ENCODE measurements at regions not wholly inside any gene's neighbourhood (a gene's known extent, or its start where the extent isn't known, plus 50 kb on each side); places are given as distances from the start of the nearest gene placed in this dataset.

DNA sequence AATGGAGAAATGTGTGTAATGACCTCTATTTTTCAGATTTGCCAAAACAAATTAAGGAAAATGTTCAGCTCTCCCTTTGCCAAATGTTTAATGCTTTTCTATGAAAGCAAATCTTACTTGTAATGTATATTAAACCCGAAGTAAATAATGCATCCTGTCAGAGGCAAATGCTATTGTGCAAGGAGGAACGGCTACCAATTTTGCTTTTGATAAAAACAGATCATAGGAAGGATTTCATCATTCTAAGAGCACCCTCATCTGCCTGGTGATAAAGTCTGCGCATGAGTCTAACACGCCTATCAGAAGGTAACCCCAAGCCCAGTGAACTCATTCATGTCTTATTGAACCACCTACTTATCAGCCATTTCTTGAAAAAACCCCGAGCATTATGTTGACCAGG, 412.4 kb upstream of the MKI67 start:
- DNase-seq (ENCODE audit: low read depth, low spot score), result no peak
- in situ Hi-C loops (cut with HindIII; ENCODE audit: low pct_unique_long_range_greater_than_20kb, low sequenced_read_pairs), result no loop called here

DNA sequence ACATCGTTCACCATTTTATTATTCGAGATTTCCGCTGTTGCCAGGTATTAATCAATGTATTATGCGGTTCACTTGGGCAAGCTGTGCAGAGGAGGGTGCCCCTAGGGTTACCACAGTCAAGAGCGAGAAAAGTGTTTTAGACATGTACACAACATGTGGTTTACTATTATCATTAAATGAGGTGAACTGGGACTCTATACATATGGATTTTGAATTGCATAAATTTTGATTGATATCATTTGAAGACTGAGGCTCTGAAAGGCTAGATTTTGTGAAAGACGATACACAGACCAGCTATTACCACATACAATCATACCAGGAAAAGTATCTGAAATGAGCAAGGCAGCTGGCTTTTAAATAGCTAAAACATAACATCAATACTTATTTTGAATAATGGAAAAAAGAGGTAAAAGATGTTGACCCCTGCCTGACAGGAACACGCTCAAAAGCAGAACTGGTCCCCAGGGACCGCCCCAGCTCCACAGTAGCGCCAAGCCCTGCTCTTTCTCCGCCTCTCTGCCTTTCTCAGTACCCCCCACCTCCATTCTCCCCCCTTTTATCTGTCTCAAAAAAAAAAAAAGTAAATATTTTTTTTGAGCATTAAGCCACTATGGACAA, 413.4 kb upstream of the MKI67 start:
- DNase-seq (ENCODE audit: low read depth, low spot score), result no peak
- in situ Hi-C loops (cut with HindIII; ENCODE audit: low pct_unique_long_range_greater_than_20kb, low sequenced_read_pairs), result no loop called here

DNA sequence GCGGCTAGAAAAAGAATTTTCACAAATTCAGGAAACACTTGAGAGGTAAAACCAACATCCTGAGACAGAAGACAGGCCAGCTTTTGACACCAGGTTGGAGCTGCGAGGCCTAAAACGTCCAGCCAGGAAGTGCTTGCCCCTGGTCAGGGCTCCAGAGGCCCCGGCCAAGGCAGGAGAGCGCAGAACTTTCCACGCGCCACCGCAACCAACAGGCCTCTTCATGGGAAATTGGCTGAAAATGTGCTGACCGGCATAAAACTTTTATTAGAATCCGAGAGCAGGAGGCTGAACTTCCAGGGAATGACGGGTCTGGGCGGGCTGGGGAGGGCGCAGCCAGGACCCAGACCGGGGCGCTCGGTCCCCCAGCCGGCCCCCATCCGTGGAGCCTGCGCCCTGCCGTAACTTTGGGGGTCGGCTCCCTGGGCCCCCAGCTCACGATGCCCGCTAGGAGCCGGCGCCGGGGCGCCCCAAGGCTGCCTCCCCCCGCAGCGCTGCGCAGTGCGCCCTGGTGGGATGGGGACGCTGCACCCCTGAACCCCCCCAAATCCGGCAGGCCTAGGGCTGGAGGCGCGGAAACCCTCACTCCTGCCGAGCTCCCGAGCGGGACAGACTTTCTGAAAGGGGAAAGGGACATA, 414.0 kb upstream of the MKI67 start:
- DNase-seq (ENCODE audit: low read depth, low spot score), result no peak
- in situ Hi-C loops (cut with HindIII; ENCODE audit: low pct_unique_long_range_greater_than_20kb, low sequenced_read_pairs), result no loop called here

DNA sequence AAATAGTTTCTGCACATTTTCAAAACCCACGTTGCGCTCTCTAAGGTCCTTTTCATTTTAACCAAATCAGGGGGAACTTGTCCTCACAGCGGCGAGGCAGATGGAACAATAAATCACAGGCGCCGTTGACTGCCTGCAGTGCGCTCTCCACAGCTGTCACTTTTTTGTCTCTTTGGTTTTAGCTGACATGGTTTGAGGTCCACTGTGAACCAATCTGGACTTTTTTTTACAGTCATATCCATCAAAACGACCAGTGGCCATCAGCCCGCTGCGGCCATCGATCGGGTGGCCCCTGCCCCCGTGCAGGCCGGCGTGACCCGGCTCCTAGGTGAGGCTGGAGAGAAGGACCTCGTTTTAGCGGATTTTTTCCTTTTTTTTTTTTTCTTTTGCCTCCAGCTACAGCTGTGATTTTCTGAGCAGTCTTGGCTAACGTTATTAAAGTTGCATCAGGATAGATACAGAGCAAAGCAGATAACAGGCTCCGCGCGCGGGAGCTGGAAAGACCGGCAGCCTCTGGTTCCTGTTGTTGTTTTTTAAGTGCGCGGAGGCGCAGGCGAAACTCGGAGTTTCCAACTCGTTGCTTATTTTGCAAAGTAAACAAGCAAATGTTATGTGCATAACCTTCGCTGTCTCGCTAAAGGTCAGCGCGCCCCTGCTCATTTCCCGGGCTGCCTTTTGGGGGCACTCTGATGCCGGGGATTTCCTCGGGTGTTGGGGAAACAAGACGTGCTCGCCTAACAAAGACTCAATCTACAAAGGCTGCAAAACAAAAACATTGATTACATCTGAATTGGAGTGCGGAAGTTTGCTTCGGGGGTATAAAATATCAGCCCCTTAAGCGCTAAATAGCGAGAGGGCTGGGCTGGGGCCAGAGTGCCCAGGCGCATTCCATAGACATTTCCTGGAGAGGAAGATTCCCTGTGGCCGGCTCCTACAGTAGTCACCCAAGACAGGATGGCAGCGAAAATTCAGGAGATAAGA, 414.8 kb upstream of the MKI67 start:
- DNase-seq (ENCODE audit: low read depth, low spot score), result peak; percentile 2

DNA sequence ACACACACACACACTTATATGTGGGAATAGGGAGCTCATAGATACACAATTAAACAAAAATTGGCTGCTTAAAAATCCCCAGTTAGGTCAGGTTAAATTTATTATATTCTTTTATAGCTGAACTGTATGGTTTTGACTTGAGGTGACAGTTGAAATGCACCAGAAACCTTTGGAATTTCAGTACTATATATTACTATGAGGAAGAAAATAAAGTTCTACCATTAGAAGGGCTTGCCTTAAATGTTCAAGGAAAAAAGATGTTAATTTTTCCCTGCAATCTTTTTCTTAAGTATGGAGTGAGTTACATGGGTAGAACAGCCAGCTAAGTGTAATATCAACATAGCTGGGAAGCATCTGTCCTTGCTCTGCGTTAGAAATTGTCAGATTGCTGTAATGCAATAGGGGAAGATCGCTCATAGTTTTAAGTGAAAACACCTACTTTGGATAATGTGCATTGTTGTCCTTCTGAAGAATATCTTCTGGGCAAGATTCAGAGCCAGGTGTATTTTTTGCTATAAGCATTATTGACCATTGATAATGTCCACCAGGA, 415.8 kb upstream of the MKI67 start:
- no peak for DNase-seq (ENCODE audit: low read depth, low spot score)
- in situ Hi-C loops (cut with HindIII; ENCODE audit: low pct_unique_long_range_greater_than_20kb, low sequenced_read_pairs), result no loop called here

More for the DNA sequence above, 414.8 kb upstream of the MKI67 start:
- in situ Hi-C loops (cut with HindIII; ENCODE audit: low pct_unique_long_range_greater_than_20kb, low sequenced_read_pairs), result no loop called here

DNA sequence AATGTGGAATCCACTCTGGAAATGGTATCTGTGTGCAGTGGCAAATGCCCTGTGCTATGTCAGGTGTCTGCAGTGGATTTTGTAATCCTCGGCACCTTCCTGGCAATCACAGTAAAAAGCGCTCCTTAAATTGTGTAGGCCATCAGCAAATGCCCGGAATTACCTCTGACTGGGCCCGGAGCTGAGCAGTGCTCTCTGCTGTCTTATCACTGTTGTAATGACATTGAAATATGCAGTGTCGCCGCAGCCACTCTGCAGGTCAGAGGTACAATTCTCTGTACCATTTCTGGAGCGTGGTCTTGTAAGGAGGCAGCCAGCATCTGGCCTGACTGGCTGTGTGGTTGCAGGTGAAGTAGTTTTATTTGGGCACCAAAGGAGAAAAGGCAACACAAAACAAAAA, 416.4 kb upstream of the MKI67 start:
- DNase-seq (ENCODE audit: low read depth, low spot score), result no peak
- in situ Hi-C loops (cut with HindIII; ENCODE audit: low pct_unique_long_range_greater_than_20kb, low sequenced_read_pairs), result no loop called here

DNA sequence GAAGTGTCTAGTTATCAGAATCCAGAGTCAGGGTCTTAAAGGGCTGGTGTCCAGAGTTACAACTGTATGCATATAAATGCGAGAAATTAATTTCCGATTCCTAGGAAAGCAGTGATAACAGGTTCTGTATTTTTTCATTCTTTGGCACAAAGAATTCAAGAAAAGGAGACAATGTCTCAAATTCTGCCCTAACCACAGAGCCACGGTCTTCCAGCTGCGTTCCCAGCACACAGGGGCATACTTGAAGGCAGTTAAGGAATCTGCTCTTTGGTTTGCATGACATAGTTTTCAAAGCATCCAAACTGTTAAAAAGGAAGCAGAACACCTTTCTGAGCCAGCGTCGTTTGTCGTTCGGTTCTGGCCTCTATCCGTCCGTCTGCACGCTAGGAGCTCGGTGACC, 416.9 kb upstream of the MKI67 start:
- no peak for DNase-seq (ENCODE audit: low read depth, low spot score)
- in situ Hi-C loops (cut with HindIII; ENCODE audit: low pct_unique_long_range_greater_than_20kb, low sequenced_read_pairs), result no loop called here

DNA sequence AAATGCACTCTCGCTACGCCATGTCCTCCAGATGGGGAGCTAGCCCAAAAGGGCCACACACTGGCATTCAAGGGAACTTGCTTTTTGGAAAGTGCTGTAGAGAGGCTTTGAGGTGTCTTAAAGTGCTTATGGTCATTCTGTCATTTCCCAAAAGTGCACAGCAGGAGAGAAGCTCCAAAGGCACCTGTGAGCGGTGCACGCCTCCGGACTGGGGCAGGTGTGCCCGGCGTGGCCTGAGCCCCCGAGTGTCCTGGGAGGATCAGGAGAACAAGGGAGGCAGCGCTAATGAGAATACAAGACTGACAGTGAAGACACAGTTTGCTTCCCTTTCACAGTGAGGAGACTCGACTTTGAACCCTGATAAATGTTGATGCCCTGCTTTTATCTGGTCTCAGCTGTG, 419.0 kb upstream of the MKI67 start:
- in situ Hi-C loops (cut with HindIII; ENCODE audit: low pct_unique_long_range_greater_than_20kb, low sequenced_read_pairs), result no loop called here
- DNase-seq (ENCODE audit: low read depth, low spot score), result no peak

DNA sequence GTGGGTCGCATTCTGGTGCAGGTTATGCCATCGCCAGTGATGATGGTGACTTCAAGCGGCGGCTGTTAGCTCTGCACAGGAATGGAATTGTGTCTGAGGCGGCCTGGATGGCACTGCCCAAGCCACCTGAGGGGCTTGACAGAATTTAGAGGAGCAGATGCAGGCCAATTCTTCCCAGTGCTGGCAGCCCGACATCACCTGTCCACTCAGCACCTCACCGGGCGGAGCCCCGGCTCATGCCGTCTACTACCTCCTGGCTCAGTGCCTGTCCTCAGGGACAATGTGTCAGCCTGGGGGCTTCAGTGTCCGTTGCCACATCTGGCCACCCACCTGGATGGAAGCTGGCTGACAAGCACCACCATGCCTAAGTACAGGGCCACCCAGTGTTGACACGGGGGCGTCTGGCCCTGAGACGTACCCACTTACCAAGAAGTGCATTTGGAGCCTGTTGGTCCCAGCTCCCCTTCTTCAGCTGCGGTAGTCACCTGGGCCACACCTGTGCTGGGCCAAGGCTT, 420.5 kb upstream of the MKI67 start:
- in situ Hi-C loops (cut with HindIII; ENCODE audit: low pct_unique_long_range_greater_than_20kb, low sequenced_read_pairs), result no loop called here

DNA sequence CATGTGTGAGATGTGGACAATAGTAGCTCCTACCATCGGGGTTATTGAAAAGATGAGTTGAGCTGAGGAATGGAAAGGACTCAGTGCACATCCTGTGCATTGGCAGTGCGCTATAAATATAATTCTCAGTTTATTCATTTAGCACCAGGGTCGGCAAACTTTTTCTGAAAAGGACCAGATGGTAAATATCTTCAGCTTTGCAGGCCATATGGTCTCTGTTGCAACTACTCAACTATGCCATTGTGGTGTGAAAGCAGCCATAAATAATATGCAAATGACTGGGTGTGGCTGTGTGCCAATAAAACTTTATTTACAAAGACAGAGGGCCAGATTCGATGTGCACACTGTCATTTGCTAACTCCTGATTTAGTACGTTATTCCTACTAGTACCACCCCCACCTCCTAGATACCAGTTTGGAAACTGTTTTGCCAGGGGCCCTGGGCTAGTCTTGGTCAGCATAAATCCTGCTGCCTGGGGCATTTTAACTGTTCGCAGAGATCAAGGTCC, 422.9 kb upstream of the MKI67 start:
- no peak for DNase-seq (ENCODE audit: low read depth, low spot score)
- in situ Hi-C loops (cut with HindIII; ENCODE audit: low pct_unique_long_range_greater_than_20kb, low sequenced_read_pairs), result no loop called here

More for the DNA sequence above, 420.5 kb upstream of the MKI67 start:
- no peak for DNase-seq (ENCODE audit: low read depth, low spot score)

DNA sequence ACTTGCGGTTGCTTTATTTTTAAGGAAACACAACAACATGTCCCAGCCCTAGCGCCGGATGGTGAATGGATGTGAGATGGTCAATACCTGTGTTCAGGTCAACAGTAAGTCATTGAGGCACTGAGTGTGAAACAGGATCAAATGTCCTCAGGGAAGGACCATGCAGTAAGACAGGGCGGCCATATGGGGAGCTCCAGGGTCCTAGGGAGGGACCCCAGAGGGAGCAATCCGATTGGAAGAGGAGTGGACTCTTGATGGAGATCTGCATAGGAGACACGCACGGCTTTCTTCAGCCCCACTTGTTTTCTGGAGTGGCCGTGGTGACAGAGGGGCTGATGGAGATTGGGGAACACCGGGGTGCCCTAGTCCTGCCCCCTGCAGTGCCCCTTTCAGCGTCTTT, 423.8 kb upstream of the MKI67 start:
- DNase-seq (ENCODE audit: low read depth, low spot score), result no peak
- in situ Hi-C loops (cut with HindIII; ENCODE audit: low pct_unique_long_range_greater_than_20kb, low sequenced_read_pairs), result no loop called here

DNA sequence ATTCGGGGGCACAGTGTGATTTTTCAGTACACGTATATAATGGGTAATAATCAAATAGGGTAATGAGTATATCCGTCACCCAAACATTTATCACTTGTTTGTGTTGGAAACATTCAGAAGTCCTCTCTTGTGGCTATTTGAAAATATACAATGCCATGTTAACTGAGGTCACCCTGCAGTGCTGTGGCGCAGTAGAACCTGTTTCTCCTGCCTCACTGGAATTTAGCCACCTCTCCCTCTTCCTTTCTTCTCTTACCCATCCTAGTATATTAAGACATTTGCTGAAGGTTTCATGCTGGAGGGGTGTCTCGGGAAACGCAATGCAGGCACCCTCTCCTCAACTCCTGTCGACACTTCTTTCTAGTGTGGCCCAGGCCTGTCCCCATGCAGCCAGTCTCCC, 425.3 kb upstream of the MKI67 start:
- in situ Hi-C loops (cut with HindIII; ENCODE audit: low pct_unique_long_range_greater_than_20kb, low sequenced_read_pairs), result no loop called here

DNA sequence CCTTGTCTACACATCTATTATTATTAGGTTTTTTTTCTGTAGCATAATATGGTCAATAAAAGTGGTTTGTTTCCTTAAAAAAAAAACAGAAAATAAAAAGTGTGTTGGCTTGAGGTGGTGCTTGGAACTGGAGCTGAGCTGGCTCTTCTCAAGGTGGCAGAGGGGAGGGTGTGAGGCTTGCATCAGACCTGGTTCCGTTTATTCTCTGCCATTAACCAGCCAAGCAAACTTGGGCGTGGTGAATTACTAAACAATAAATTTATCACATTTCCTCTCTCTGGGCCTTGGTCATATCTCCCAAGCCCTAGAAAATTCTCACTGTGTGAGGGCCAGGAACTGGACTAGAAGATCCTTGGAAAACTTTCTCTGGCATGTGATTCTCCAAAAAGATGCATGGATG, 427.5 kb upstream of the MKI67 start:
- in situ Hi-C loops (cut with HindIII; ENCODE audit: low pct_unique_long_range_greater_than_20kb, low sequenced_read_pairs), result no loop called here
- no peak for DNase-seq (ENCODE audit: low read depth, low spot score)

More for the DNA sequence above, 425.3 kb upstream of the MKI67 start:
- no peak for DNase-seq (ENCODE audit: low read depth, low spot score)

DNA sequence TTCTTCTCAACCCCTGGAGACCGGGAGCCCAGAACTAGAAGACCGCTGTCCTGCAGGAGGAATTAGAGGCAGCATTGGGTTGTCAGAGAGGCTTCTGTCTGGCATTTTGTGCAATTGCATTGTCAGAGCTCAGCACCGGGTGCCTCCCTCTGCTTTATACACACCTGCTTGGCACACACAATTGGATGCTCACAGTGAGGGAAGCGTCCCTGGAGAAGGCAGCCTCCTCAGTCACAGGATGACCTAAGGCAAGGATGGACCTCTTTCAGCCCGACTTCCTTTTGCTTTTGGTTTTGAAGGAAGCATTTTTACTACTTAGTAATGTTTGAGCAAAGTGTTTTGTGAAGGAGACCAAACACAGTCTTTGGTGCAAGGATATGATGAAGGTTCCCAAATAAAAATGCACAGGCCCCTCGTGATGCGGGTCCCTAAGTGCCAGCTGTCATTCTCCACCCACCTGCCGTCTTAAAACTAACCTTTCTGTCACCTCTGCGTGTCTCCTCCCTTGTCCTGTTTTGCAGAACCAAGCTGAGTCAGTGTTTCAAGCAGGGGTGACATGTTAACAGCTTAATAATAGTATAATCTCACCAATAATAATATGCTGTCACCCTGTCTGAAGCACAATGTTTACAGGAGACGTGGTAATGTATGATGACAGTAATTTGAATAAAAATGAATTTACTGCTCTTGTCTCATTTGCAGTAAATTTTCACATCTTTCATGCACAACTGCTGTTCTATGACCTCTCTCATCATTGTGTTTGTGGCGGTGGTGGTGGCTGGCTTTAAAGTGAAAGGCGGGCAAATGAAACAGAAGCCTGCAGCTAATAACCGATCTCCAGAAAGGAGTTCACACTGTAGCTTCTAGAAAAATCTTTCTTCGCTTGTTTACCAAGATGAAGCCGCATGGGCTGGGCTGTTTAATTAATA, 430.2 kb upstream of the MKI67 start:
- in situ Hi-C loops (cut with HindIII; ENCODE audit: low pct_unique_long_range_greater_than_20kb, low sequenced_read_pairs), result no loop called here
- DNase-seq (ENCODE audit: low read depth, low spot score), result no peak

DNA sequence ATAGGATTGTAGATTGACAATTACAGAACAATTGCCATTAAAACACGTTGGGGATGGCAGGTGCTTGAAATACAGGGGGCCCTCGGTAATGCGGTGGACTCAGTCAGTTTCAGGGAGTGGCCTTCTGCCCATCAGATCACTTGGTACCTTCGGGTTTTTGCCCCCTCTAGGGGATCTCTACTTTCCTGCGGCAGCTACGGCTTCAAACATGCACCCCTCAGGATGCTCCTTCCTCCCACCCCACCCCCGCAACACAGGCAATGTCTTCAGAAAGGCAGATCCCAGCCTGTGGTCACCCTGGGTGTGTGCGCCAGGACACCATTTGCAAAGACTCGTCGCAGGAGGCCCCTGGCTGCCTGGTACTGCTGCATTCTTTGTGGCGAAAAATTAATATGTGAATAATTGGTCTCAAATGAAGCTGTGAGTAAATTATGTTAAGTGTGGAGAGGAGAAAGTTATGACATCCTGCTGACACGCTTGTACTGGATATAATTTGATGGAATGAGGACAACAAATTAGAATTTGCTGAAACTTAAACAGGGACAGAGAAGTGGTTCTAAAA, 431.0 kb upstream of the MKI67 start:
- in situ Hi-C loops (cut with HindIII; ENCODE audit: low pct_unique_long_range_greater_than_20kb, low sequenced_read_pairs), result no loop called here
- DNase-seq (ENCODE audit: low read depth, low spot score), result no peak

DNA sequence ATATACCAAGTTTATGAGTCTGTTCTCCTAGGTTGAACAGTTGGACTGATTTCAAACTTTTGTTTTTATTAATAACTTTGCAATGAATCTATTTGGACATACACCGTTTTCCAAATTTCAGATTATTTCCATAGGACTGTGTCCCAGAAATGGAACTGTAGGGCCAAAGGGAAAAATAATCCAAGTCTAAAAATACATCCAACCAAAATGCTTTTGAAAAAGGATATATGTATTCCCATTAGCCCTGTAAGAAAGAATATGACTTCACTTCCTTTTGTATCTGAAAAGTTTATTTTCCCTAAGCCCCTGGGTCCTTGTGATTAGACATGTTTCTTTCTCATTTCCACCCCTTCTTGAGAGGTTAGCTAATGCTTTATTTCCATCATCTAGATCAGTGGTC, 434.2 kb upstream of the MKI67 start:
- in situ Hi-C loops (cut with HindIII; ENCODE audit: low pct_unique_long_range_greater_than_20kb, low sequenced_read_pairs), result no loop called here

DNA sequence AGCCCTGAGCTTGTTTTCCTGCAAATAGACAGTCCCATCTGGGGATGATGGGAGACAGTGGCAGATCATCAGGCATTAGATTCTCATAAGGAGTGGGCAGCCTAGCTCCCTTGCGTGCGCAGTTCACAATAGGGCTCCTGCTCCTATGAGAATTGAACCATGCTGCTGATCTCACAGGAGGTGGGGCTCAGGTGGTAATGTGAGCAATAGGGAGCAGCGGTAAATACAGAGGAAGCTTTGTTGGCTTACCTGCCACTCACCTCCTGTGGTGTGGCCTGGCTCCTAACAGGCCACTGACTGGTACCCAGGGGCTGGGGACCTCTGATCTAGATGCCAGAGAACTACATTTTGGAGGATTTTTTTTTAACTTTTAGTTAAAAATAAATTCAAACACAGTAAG, 434.8 kb upstream of the MKI67 start:
- in situ Hi-C loops (cut with HindIII; ENCODE audit: low pct_unique_long_range_greater_than_20kb, low sequenced_read_pairs), result no loop called here
- DNase-seq (ENCODE audit: low read depth, low spot score), result no peak

More for the DNA sequence above, 434.2 kb upstream of the MKI67 start:
- DNase-seq (ENCODE audit: low read depth, low spot score), result no peak

All from SK-MEL-5 (cell line).